KMS-11 (cell line): ENCODE measurements at regions not wholly inside any gene's neighbourhood (a gene's known extent, or its start where the extent isn't known, plus 50 kb on each side); places are given as distances from the start of the nearest gene placed in this dataset.

Experiments
- H2AFZ ChIP-seq: fragments of 200-600 bp; sonication (generic); 2 replicates; pipeline ENCODE4 v1.6.1; 2016; ENCODE audit warnings: antibody characterized with exemption, mixed run types, low read depth
- H3K27ac ChIP-seq: fragments of 200-600 bp; sonication (generic); 2 replicates; pipeline ENCODE4 v1.6.1; 2016; ENCODE audit warnings: mild to moderate bottlenecking, mixed run types
- H3K27me3 ChIP-seq: fragments of 200-600 bp; sonication (generic); 2 replicates; pipeline ENCODE4 v1.6.1; 2017; ENCODE audit warnings: mild to moderate bottlenecking, low read depth, mixed run types, moderate library complexity; ENCODE audit not compliant: insufficient read depth
- H3K36me3 ChIP-seq: fragments of 200-600 bp; sonication (generic); 2 replicates; pipeline ENCODE4 v1.6.1; 2017; ENCODE audit warnings: mild to moderate bottlenecking, mixed run types; ENCODE audit not compliant: insufficient read depth
- H3K4me1 ChIP-seq: fragments of 200-600 bp; sonication (generic); 2 replicates; pipeline ENCODE4 v1.6.1; 2016; ENCODE audit warnings: mild to moderate bottlenecking, low read depth, mixed run types; ENCODE audit not compliant: poor library complexity, severe bottlenecking
- H3K4me2 ChIP-seq: fragments of 200-600 bp; sonication (generic); 2 replicates; pipeline ENCODE4 v1.7.0; 2016; ENCODE audit warnings: mild to moderate bottlenecking, mixed run types
- H3K4me3 ChIP-seq: fragments of 200-600 bp; sonication (generic); IDR thresholded peaks from 2 replicates; pipeline ENCODE4 v1.6.1; 2017; ENCODE audit warnings: low read depth, low read length, mixed read lengths; ENCODE audit not compliant: insufficient read depth
- H3K79me2 ChIP-seq: fragments of 200-600 bp; sonication (generic); 2 replicates; pipeline ENCODE4 v1.6.1; 2016; ENCODE audit warnings: low read depth, mixed run types; ENCODE audit not compliant: insufficient read depth
- H3K9ac ChIP-seq: fragments of 200-600 bp; sonication (generic); 2 replicates; pipeline ENCODE4 v1.6.1; 2016; ENCODE audit warnings: mild to moderate bottlenecking, mixed run types
- H4K20me1 ChIP-seq: fragments of 200-600 bp; sonication (generic); 2 replicates; pipeline ENCODE4 v1.6.1; 2016; ENCODE audit warnings: mild to moderate bottlenecking, mixed run types; ENCODE audit not compliant: insufficient read depth
- TF ChIP-seq, protein P1 (sequence below): fragments of 200-600 bp; sonication (generic); conservative IDR thresholded peaks from 2 replicates; pipeline ENCODE4 v1.6.1; 2017; ENCODE audit warnings: low read depth, mild to moderate bottlenecking, antibody characterized with exemption, low read length, moderate library complexity, mixed read lengths

DNA sequence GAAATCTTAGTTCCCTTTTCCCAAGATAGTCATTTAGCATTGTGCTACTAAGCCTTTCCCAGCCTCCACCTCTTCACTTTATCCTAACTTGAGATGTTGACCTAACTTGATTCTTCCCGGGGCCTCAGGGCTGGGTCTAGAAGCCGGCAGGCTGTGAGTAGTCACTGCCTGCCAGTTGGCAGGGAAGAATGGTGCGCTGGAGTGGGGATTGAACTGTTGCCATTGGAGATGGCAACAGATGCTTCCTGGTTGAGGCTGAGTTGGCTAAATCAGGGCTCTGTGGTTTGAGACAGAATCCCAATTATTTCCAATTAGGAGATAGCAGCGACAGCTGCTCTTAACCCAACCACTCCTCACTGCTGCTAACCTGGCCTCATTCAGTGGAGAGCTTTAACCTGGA, 343.1 kb downstream of the BRINP1 start:
- H3K36me3 ChIP-seq: no peaks in the 10 kb centered on the region
- TF ChIP-seq, protein P1, sequence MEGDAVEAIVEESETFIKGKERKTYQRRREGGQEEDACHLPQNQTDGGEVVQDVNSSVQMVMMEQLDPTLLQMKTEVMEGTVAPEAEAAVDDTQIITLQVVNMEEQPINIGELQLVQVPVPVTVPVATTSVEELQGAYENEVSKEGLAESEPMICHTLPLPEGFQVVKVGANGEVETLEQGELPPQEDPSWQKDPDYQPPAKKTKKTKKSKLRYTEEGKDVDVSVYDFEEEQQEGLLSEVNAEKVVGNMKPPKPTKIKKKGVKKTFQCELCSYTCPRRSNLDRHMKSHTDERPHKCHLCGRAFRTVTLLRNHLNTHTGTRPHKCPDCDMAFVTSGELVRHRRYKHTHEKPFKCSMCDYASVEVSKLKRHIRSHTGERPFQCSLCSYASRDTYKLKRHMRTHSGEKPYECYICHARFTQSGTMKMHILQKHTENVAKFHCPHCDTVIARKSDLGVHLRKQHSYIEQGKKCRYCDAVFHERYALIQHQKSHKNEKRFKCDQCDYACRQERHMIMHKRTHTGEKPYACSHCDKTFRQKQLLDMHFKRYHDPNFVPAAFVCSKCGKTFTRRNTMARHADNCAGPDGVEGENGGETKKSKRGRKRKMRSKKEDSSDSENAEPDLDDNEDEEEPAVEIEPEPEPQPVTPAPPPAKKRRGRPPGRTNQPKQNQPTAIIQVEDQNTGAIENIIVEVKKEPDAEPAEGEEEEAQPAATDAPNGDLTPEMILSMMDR: no peak
- no peaks in the 10 kb centered on the region for H3K27me3 ChIP-seq
- H3K4me2 ChIP-seq: no peak overlapping the region
- H3K79me2 ChIP-seq: no peaks in the 10 kb centered on the region
- no peak overlapping the region for H2AFZ ChIP-seq
- no peak overlapping the region for H3K27ac ChIP-seq
- no peak overlapping the region for H3K4me3 ChIP-seq
- no peaks in the 10 kb centered on the region for H4K20me1 ChIP-seq
- H3K4me1 ChIP-seq: no peaks in the 10 kb centered on the region
- no peak overlapping the region for H3K9ac ChIP-seq

DNA sequence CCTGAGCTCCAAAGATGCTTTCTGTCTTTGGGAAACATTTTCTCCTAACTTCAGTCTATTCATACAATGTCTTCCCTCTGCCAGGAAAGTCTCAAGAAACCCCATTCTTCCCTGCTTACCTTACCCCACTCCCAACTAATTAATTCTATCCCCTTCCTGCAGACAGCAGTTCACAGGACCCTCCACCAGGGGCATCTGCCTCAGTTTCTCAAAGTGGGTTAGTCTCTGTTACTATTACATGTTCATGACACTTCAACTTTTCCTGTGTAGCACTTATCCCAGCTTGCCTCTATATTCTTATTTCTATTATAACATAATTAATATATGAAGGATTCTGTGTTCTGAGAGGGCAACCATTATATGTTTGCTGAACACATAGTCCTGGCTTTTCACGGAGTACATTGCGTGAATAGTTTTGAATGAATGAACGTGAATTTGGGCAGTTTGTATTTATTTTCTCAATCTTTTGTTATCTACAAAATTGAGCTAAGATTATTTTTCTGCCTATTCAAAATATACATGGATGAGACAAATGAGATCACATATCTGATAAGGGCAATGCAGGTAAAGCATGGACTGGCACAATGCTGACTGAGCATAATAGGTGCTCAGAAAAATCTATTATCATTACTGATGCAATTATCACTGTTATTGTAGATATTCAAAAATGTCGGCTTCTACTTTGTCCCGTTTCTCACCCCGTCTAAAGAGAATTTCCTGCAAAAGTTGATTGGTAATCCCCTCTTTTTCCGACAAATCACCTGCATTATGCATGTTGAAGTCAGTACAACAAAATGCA, 341.1 kb downstream of the BRINP1 start:
- Histone ChIP-seq H3K27ac (no peak overlapping the region), H3K4me2 (no peak overlapping the region), H3K4me1 (no peaks in the 10 kb centered on the region), H3K27me3 (no peaks in the 10 kb centered on the region), H2AFZ (no peak overlapping the region), H3K79me2 (no peaks in the 10 kb centered on the region), H3K9ac (no peak overlapping the region), H4K20me1 (no peaks in the 10 kb centered on the region), H3K4me3 (no peak overlapping the region), H3K36me3 (no peaks in the 10 kb centered on the region)
- TF ChIP-seq, protein P1: no peak

DNA sequence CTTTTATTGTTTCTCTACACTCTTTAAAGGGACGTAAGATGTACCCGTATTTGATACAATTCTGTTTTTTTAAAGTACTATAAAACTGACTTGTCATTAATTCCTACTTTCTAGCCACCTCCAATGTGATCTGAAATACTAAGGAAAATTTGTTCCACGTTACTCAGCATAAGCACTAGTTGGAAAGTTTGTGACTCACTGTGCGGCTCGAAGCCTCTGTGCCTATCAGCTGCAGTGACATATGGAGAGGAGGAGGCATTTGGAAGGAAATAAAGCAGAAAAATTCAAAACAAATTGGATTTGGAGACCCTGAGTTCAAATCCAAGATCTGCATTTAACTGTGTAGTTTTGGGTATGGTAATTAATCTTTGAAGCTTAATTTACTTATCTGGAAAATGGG, 339.3 kb downstream of the BRINP1 start:
- H3K79me2 ChIP-seq: no peaks in the 10 kb centered on the region
- no peak overlapping the region for H3K9ac ChIP-seq
- no peaks in the 10 kb centered on the region for H3K4me1 ChIP-seq
- TF ChIP-seq, protein P1: no peak
- no peak overlapping the region for H3K4me3 ChIP-seq
- H3K27me3 ChIP-seq: no peaks in the 10 kb centered on the region
- H3K36me3 ChIP-seq: no peaks in the 10 kb centered on the region
- no peak overlapping the region for H2AFZ ChIP-seq
- H4K20me1 ChIP-seq: no peaks in the 10 kb centered on the region
- H3K27ac ChIP-seq: no peak overlapping the region
- no peak overlapping the region for H3K4me2 ChIP-seq

GRCh38 chr9:119033596-119033995, 335.6 kb downstream of the BRINP1 start:
- no peak overlapping the region for H2AFZ ChIP-seq
- H3K4me2 ChIP-seq: no peak overlapping the region
- H3K79me2 ChIP-seq: no peaks in the 10 kb centered on the region
- no peaks in the 10 kb centered on the region for H3K36me3 ChIP-seq
- no peak overlapping the region for H3K27ac ChIP-seq
- TF ChIP-seq, protein P1: no peak
- no peaks in the 10 kb centered on the region for H3K27me3 ChIP-seq
- no peaks in the 10 kb centered on the region for H4K20me1 ChIP-seq
- H3K4me1 ChIP-seq: no peaks in the 10 kb centered on the region
- H3K4me3 ChIP-seq: no peak overlapping the region
- H3K9ac ChIP-seq: no peak overlapping the region
